BE2C (cell line): ENCODE measurements at regions not wholly inside any gene's neighbourhood (a gene's known extent, or its start where the extent isn't known, plus 50 kb on each side); places are given as distances from the start of the nearest gene placed in this dataset.

ENCODE experiments used
- DNase-seq: peaks from one replicate; pipeline ENCODE4 v3.0.0-alpha.2; 2020
- H3K27me3 ChIP-seq: fragments of 250-450 bp; sonication (Bioruptor Pico); 2 replicates; pipeline ENCODE4 v1.5.1; 2020; ENCODE audit warnings: mild to moderate bottlenecking
- H3K36me3 ChIP-seq: fragments of 250-450 bp; sonication (Bioruptor Pico); 2 replicates; pipeline ENCODE4 v1.5.1; 2020; ENCODE audit warnings: mild to moderate bottlenecking
- H3K4me1 ChIP-seq: fragments of 250-450 bp; sonication (Bioruptor Pico); 2 replicates; pipeline ENCODE4 v1.5.1; 2020
- H3K4me3 ChIP-seq: 2 replicates; pipeline ENCODE4 v1.5.1; 2011; ENCODE audit warnings: low read depth, low read length
- H3K9me3 ChIP-seq: fragments of 250-450 bp; sonication (Bioruptor Pico); 2 replicates; pipeline ENCODE4 v1.5.1; 2020
- TF ChIP-seq, protein P1 (sequence below): IDR thresholded peaks from 2 replicates; pipeline ENCODE4 v1.5.1; 2012; ENCODE audit warnings: mild to moderate bottlenecking, low read depth, low read length

DNA sequence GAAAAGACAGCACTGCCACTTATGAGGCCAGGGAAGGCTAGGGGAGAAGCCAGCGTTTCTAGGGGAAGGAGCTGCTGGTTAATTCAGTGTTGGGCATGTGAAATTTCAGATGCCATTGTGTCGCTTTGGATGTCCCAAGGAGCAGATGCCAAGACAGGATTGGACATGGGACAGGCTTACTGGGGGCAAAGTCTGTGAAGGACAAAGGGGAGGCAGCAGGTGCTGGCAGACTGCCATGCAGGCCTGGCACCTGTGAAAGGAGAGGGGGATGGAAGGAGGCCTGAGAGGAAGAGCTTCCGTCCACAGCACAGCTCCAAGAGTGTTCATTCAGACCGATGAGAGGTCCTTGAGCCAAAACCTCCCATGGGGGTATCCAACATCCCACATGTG lies 255.5 kb upstream of the RPL38 start:
- no peak for DNase-seq
- no peaks in the 10 kb centered on the region for H3K27me3 ChIP-seq
- TF ChIP-seq, protein P1, sequence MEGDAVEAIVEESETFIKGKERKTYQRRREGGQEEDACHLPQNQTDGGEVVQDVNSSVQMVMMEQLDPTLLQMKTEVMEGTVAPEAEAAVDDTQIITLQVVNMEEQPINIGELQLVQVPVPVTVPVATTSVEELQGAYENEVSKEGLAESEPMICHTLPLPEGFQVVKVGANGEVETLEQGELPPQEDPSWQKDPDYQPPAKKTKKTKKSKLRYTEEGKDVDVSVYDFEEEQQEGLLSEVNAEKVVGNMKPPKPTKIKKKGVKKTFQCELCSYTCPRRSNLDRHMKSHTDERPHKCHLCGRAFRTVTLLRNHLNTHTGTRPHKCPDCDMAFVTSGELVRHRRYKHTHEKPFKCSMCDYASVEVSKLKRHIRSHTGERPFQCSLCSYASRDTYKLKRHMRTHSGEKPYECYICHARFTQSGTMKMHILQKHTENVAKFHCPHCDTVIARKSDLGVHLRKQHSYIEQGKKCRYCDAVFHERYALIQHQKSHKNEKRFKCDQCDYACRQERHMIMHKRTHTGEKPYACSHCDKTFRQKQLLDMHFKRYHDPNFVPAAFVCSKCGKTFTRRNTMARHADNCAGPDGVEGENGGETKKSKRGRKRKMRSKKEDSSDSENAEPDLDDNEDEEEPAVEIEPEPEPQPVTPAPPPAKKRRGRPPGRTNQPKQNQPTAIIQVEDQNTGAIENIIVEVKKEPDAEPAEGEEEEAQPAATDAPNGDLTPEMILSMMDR, result no peak
- H3K9me3 ChIP-seq, result no peaks in the 10 kb centered on the region
- no peak overlapping the region for H3K4me3 ChIP-seq
- H3K4me1 ChIP-seq, result peaks cover 2% of the 10 kb centered on the region; the same call in 1 of the 2 replicates
- no peaks in the 10 kb centered on the region for H3K36me3 ChIP-seq

DNA sequence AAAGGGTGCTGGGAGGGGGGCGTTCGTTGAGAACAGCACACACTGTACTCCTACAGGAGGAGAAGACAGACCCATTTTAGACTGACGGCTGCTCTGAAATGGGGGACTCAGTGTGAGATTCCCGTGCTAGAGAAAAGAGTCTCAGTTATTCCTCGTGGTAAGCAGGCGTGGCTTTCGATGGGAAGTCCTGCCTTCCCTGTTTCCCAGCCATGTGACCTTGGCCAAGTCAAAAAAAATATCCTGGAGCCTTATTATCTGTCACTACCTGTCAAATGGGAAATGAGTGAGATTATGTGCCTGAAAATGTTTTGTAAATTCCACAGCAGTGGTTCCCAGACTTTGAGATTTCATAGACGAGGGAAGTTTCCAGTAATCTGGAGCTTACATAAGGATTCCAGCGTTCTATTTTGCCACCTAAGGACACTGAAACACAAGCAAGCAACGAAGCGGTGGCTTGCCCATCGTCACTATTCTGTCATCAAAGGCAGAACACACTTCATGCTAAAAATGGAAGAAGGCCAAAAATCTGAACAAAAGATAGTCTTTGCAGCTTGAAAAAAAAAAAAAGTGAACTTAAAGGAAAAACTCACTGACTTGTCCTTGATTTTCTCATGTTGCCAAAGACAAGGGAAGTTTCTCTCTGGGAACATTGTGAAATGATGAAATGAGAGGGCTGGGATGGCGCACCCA lies 253.4 kb upstream of the RPL38 start:
- Histone ChIP-seq H3K27me3 (no peaks in the 10 kb centered on the region), H3K4me1 (peaks cover 2% of the 10 kb centered on the region; the same call in 1 of the 2 replicates), H3K9me3 (no peaks in the 10 kb centered on the region), H3K4me3 (no peak overlapping the region), H3K36me3 (no peaks in the 10 kb centered on the region)
- TF ChIP-seq, protein P1, result no peak
- DNase-seq, result no peak

GRCh38 chr17:73950593-73950914 lies 252.9 kb upstream of the RPL38 start:
- H3K4me1 ChIP-seq, result peaks cover 2% of the 10 kb centered on the region; the same call in 1 of the 2 replicates
- H3K9me3 ChIP-seq, result no peaks in the 10 kb centered on the region
- no peaks in the 10 kb centered on the region for H3K27me3 ChIP-seq
- TF ChIP-seq, protein P1, result no peak
- no peaks in the 10 kb centered on the region for H3K36me3 ChIP-seq
- H3K4me3 ChIP-seq, result no peak overlapping the region
- DNase-seq, result no peak

DNA sequence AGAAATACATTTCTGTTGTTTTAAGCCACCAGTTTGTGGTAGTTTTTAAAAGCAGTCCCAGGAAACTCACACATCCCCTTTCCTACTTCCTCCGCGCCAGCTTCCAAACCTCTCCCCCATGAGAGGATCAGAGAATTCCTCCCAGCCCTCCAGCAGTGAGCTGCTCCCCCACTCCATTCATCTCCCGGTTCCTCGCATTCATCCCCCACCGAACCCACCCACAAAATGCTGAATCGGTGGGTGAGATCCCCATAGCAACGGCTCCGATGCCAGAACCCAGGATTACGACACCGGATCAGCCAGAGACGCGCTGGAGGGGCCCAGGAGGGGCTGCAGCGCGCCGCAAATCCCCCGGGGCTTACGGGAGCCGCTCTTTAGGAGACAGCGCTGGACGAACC lies 251.4 kb upstream of the RPL38 start:
- Histone ChIP-seq H3K4me3 (peak overlapping the region; percentile 59), H3K36me3 (no peaks in the 10 kb centered on the region), H3K27me3 (no peaks in the 10 kb centered on the region), H3K4me1 (peaks cover 12% of the 10 kb centered on the region), H3K9me3 (no peaks in the 10 kb centered on the region)
- TF ChIP-seq, protein P1, result no peak
- DNase-seq, result peak; percentile 53

GRCh38 chr17:73952480-73953205 lies 250.8 kb upstream of the RPL38 start:
- no peaks in the 10 kb centered on the region for H3K9me3 ChIP-seq
- peaks cover 17% of the 10 kb centered on the region for H3K4me1 ChIP-seq
- DNase-seq, result peak; percentile 78
- H3K27me3 ChIP-seq, result no peaks in the 10 kb centered on the region
- no peaks in the 10 kb centered on the region for H3K36me3 ChIP-seq
- peak overlapping the region; percentile 59 for H3K4me3 ChIP-seq
- TF ChIP-seq, protein P1, result peak; percentile 64

DNA sequence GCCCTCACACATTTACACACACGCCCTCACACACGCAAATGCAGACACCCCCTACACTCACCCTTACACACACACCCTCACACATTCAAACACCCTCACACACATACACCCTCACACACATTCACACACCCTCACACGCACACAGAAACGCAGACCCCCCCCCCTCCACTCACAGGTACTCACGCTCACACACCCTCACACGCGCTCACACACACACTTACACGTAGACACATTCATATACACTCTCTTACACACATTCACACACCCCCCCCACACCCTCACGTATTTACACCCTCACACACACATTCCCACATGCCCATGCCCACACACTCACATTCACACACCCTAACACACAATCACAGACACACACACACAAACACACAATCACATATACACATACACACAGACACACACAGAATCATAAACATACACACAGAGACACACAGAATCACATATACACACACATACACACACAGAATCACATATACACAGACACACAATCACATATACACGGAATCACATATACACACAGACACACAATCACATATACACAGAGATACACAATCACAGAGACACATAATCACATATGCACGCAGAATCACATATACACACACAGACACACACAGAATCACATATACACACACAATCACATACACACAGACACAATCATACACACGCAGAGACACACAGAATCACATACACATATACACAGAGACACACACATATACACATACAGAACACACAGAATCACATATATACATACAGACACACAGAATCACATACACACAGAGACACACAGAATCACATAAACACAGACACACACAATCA lies 250.1 kb upstream of the RPL38 start:
- Histone ChIP-seq H3K9me3 (no peaks in the 10 kb centered on the region), H3K4me1 (peaks cover 21% of the 10 kb centered on the region), H3K27me3 (no peaks in the 10 kb centered on the region), H3K36me3 (no peaks in the 10 kb centered on the region), H3K4me3 (peak overlapping the region; percentile 59)
- TF ChIP-seq, protein P1, result no peak
- DNase-seq, result no peak
